NOMO-1 treated with DMSO at 0.1 percent for 48 hours (cell line): ENCODE measurements at regions not wholly inside any gene's neighbourhood (a gene's known extent, or its start where the extent isn't known, plus 50 kb on each side); places are given as distances from the start of the nearest gene placed in this dataset.

ENCODE experiments used
- DNase-seq: peaks from one replicate; lab custom pipeline; 2025; ENCODE audit not compliant: unreplicated experiment; lab: John Stamatoyannopoulos, UW

- no peak for DNase-seq
Measured at GRCh38 chr13:73683746-73684145, 450.5 kb downstream of the KLF12 start.

GRCh38 chr13:73681779-73682178 lies 452.4 kb downstream of the KLF12 start:
- no peak for DNase-seq

- no peak for DNase-seq
Measured at GRCh38 chr13:73681015-73681414, 453.2 kb downstream of the KLF12 start.

- DNase-seq = no peak
Measured at GRCh38 chr13:73677048-73677601, 457.1 kb downstream of the KLF12 start.

GRCh38 chr13:73676550-73677047 lies 457.6 kb downstream of the KLF12 start:
- DNase-seq = no peak

- no peak for DNase-seq
Measured at GRCh38 chr13:73675821-73676220, 458.4 kb downstream of the KLF12 start.

GRCh38 chr13:73674570-73674969 lies 459.6 kb downstream of the KLF12 start:
- no peak for DNase-seq

GRCh38 chr13:73673931-73674330 lies 460.3 kb downstream of the KLF12 start:
- no peak for DNase-seq

GRCh38 chr13:73672492-73672891 lies 461.7 kb downstream of the KLF12 start:
- no peak for DNase-seq

GRCh38 chr13:73671732-73672131 lies 462.5 kb downstream of the KLF12 start:
- no peak for DNase-seq

- no peak for DNase-seq
Measured at GRCh38 chr13:73671011-73671410, 463.2 kb downstream of the KLF12 start.

- DNase-seq = no peak
Measured at GRCh38 chr13:73667756-73668155, 466.4 kb downstream of the KLF12 start.

GRCh38 chr13:73665261-73665660 lies 468.9 kb downstream of the KLF12 start:
- no peak for DNase-seq

- DNase-seq = no peak
Measured at GRCh38 chr13:73664851-73665250, 469.4 kb downstream of the KLF12 start.

- DNase-seq = no peak
Measured at GRCh38 chr13:73662833-73663232, 471.4 kb downstream of the KLF12 start.

GRCh38 chr13:73661687-73662425 lies 472.3 kb downstream of the KLF12 start:
- DNase-seq = no peak

- no peak for DNase-seq
Measured at GRCh38 chr13:73661066-73661465, 473.1 kb downstream of the KLF12 start.

GRCh38 chr13:73658639-73659038 lies 475.6 kb downstream of the KLF12 start:
- no peak for DNase-seq

GRCh38 chr13:73657821-73658540 lies 476.2 kb downstream of the KLF12 start:
- no peak for DNase-seq

GRCh38 chr13:73656863-73657262 lies 477.3 kb downstream of the KLF12 start:
- no peak for DNase-seq

GRCh38 chr13:73653688-73654087 lies 480.5 kb downstream of the KLF12 start:
- no peak for DNase-seq

GRCh38 chr13:73647417-73647816 lies 486.8 kb downstream of the KLF12 start:
- no peak for DNase-seq
